ENCODE measurements at regions not wholly inside any gene's neighbourhood (a gene's known extent, or its start where the extent isn't known, plus 50 kb on each side); places are given as distances from the start of the nearest gene placed in this dataset.

GRCh38 chr11:70637949-70638583 is 239.7 kb downstream of the CTTN start:
- ChIA-PET POLR2A (no interaction called here), CTCF (no interaction called here)
- no peak for DNase-seq (ENCODE audit: extremely low spot score)
- no peak for TF ChIP-seq FOXA1 (IDR thresholded peaks at IDR 0.05)
- TF ChIP-seq FOXK2 (IDR thresholded peaks at IDR 0.05): no peak
- TF ChIP-seq FOXM1 (IDR thresholded peaks at IDR 0.05; ENCODE audit: borderline replicate concordance): no peak
- no peak for TF ChIP-seq ZNF384 (IDR thresholded peaks at IDR 0.05)
- TF ChIP-seq ARNT (IDR thresholded peaks at IDR 0.05): no peak
- TF ChIP-seq L3MBTL2 (conservative IDR thresholded peaks at IDR 0.05): no peak
- no peak for TF ChIP-seq SP1 (IDR thresholded peaks at IDR 0.05)
- TF ChIP-seq ELF4 (IDR thresholded peaks at IDR 0.05): no peak
- no peak for TF ChIP-seq SUZ12 (IDR thresholded peaks at IDR 0.05)
- TF ChIP-seq LEF1 (IDR thresholded peaks at IDR 0.05; ENCODE audit: borderline replicate concordance): no peak
- TF ChIP-seq NFRKB (IDR thresholded peaks at IDR 0.05): no peak
- TF ChIP-seq CTBP1 (IDR thresholded peaks at IDR 0.05; ENCODE audit: borderline replicate concordance): no peak
- TF ChIP-seq BHLHE40 (IDR thresholded peaks at IDR 0.05; ENCODE audit: borderline replicate concordance): no peak
- no peak for TF ChIP-seq HDGF (IDR thresholded peaks at IDR 0.05; ENCODE audit: borderline replicate concordance)

DNA sequence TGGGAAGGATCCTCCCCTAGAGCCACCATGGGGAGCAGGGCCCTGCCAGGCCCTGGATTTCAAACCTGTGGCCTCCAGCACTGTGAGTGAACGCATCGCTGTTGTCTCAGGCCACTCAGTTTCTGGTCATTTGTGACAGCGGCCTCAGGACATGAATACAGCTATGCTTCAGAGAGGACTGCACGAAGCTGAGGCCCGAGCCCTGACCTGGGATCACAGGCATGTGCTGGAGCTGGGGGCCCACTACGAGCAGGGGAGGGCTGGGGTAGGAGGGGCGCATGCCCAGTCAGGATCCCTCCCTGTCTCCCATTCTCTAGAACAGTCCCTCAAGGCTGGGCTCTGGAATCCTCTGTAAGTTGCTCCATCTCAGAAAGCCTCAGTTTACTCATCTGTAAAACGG is 242.1 kb downstream of the CTTN start:
- POLR2A ChIA-PET: interaction anchor here (0.5 kb wide), 1 partner anchor 159 kb away, joined by 3 read pairs; no protein-coding TSS in a partner anchor
- TF ChIP-seq CTBP1 (IDR thresholded peaks at IDR 0.05; ENCODE audit: borderline replicate concordance): no peak
- no peak for TF ChIP-seq SUZ12 (IDR thresholded peaks at IDR 0.05)
- no peak for TF ChIP-seq LEF1 (IDR thresholded peaks at IDR 0.05; ENCODE audit: borderline replicate concordance)
- TF ChIP-seq ZNF384 (IDR thresholded peaks at IDR 0.05): no peak
- no peak for TF ChIP-seq ELF4 (IDR thresholded peaks at IDR 0.05)
- no peak for TF ChIP-seq FOXM1 (IDR thresholded peaks at IDR 0.05; ENCODE audit: borderline replicate concordance)
- TF ChIP-seq FOXK2 (IDR thresholded peaks at IDR 0.05): no peak
- no peak for TF ChIP-seq ARNT (IDR thresholded peaks at IDR 0.05)
- no peak for TF ChIP-seq HDGF (IDR thresholded peaks at IDR 0.05; ENCODE audit: borderline replicate concordance)
- TF ChIP-seq BHLHE40 (IDR thresholded peaks at IDR 0.05; ENCODE audit: borderline replicate concordance): no peak
- TF ChIP-seq FOXA1 (IDR thresholded peaks at IDR 0.05): no peak
- TF ChIP-seq, protein P1, sequence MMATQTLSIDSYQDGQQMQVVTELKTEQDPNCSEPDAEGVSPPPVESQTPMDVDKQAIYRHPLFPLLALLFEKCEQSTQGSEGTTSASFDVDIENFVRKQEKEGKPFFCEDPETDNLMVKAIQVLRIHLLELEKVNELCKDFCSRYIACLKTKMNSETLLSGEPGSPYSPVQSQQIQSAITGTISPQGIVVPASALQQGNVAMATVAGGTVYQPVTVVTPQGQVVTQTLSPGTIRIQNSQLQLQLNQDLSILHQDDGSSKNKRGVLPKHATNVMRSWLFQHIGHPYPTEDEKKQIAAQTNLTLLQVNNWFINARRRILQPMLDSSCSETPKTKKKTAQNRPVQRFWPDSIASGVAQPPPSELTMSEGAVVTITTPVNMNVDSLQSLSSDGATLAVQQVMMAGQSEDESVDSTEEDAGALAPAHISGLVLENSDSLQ (IDR thresholded peaks at IDR 0.05): no peak
- TF ChIP-seq L3MBTL2 (conservative IDR thresholded peaks at IDR 0.05): no peak
- TF ChIP-seq NFRKB (IDR thresholded peaks at IDR 0.05): no peak
- no peak for TF ChIP-seq SP1 (IDR thresholded peaks at IDR 0.05)
- no peak for TF ChIP-seq TARDBP (IDR thresholded peaks at IDR 0.05)
- no peak for DNase-seq (ENCODE audit: extremely low spot score)
- CTCF ChIA-PET: no interaction called here

DNA sequence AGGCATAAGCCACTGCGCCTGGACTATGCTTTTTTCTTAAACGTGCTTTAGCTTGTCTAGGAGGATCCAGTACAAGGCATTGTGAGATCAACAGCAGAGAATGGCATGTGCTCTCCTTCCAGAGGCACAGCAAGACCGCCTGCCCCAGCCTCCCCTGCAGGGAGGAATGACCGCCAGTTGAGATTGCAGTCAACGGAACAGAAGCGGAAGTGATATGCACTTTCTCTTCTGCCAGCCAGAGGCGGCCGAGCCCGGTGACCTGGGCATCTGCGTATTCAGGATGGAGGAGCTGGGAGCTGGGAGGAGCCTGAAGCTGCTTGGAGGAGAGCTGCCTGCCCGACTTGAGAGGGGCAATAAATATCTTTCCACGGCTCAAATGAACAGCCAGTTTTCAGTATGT is 243.0 kb downstream of the CTTN start:
- ChIA-PET CTCF (no interaction called here), POLR2A (no interaction called here)
- no peak for DNase-seq (ENCODE audit: extremely low spot score)
- TF ChIP-seq CTBP1 (IDR thresholded peaks at IDR 0.05; ENCODE audit: borderline replicate concordance) (no peak), NFRKB (IDR thresholded peaks at IDR 0.05) (no peak), ARNT (IDR thresholded peaks at IDR 0.05) (no peak), SP1 (IDR thresholded peaks at IDR 0.05) (no peak), ZNF384 (IDR thresholded peaks at IDR 0.05) (no peak), ELF4 (IDR thresholded peaks at IDR 0.05) (no peak), HDGF (IDR thresholded peaks at IDR 0.05; ENCODE audit: borderline replicate concordance) (no peak), LEF1 (IDR thresholded peaks at IDR 0.05; ENCODE audit: borderline replicate concordance) (no peak), FOXM1 (IDR thresholded peaks at IDR 0.05; ENCODE audit: borderline replicate concordance) (no peak), FOXK2 (IDR thresholded peaks at IDR 0.05) (no peak), SUZ12 (IDR thresholded peaks at IDR 0.05) (no peak), TARDBP (IDR thresholded peaks at IDR 0.05) (no peak), BHLHE40 (IDR thresholded peaks at IDR 0.05; ENCODE audit: borderline replicate concordance) (no peak), L3MBTL2 (conservative IDR thresholded peaks at IDR 0.05) (no peak), FOXA1 (IDR thresholded peaks at IDR 0.05) (no peak)
- TF ChIP-seq, protein P1 (IDR thresholded peaks at IDR 0.05): no peak

GRCh38 chr11:70642266-70642665 is 243.9 kb downstream of the CTTN start:
- POLR2A ChIA-PET: no interaction called here
- no peak for DNase-seq (ENCODE audit: extremely low spot score)
- CTCF ChIA-PET: no interaction called here
- no peak for TF ChIP-seq ZNF384 (IDR thresholded peaks at IDR 0.05)
- no peak for TF ChIP-seq HDGF (IDR thresholded peaks at IDR 0.05; ENCODE audit: borderline replicate concordance)
- TF ChIP-seq LEF1 (IDR thresholded peaks at IDR 0.05; ENCODE audit: borderline replicate concordance): no peak
- TF ChIP-seq ELF4 (IDR thresholded peaks at IDR 0.05): no peak
- TF ChIP-seq BHLHE40 (IDR thresholded peaks at IDR 0.05; ENCODE audit: borderline replicate concordance): no peak
- no peak for TF ChIP-seq CTBP1 (IDR thresholded peaks at IDR 0.05; ENCODE audit: borderline replicate concordance)
- TF ChIP-seq ARNT (IDR thresholded peaks at IDR 0.05): no peak
- TF ChIP-seq, protein P1 (IDR thresholded peaks at IDR 0.05): no peak
- no peak for TF ChIP-seq TARDBP (IDR thresholded peaks at IDR 0.05)
- TF ChIP-seq FOXK2 (IDR thresholded peaks at IDR 0.05): no peak
- no peak for TF ChIP-seq SP1 (IDR thresholded peaks at IDR 0.05)
- no peak for TF ChIP-seq FOXM1 (IDR thresholded peaks at IDR 0.05; ENCODE audit: borderline replicate concordance)
- TF ChIP-seq SUZ12 (IDR thresholded peaks at IDR 0.05): no peak
- TF ChIP-seq NFRKB (IDR thresholded peaks at IDR 0.05): no peak
- TF ChIP-seq FOXA1 (IDR thresholded peaks at IDR 0.05): no peak

- POLR2A ChIA-PET: no interaction called here
- TF ChIP-seq FOXM1 (IDR thresholded peaks at IDR 0.05; ENCODE audit: borderline replicate concordance): no peak
- no peak for TF ChIP-seq NFRKB (IDR thresholded peaks at IDR 0.05)
- TF ChIP-seq SUZ12 (IDR thresholded peaks at IDR 0.05): no peak
- TF ChIP-seq TARDBP (IDR thresholded peaks at IDR 0.05): no peak
- no peak for TF ChIP-seq FOXA1 (IDR thresholded peaks at IDR 0.05)
- TF ChIP-seq ZNF384 (IDR thresholded peaks at IDR 0.05): no peak
- TF ChIP-seq, protein P1 (IDR thresholded peaks at IDR 0.05): no peak
- no peak for TF ChIP-seq SP1 (IDR thresholded peaks at IDR 0.05)
- TF ChIP-seq LEF1 (IDR thresholded peaks at IDR 0.05; ENCODE audit: borderline replicate concordance): no peak
- no peak for TF ChIP-seq CTBP1 (IDR thresholded peaks at IDR 0.05; ENCODE audit: borderline replicate concordance)
- TF ChIP-seq ELF4 (IDR thresholded peaks at IDR 0.05): no peak
- no peak for TF ChIP-seq L3MBTL2 (conservative IDR thresholded peaks at IDR 0.05)
- TF ChIP-seq FOXK2 (IDR thresholded peaks at IDR 0.05): no peak
- TF ChIP-seq ARNT (IDR thresholded peaks at IDR 0.05): no peak
- TF ChIP-seq HDGF (IDR thresholded peaks at IDR 0.05; ENCODE audit: borderline replicate concordance): no peak
- no peak for TF ChIP-seq BHLHE40 (IDR thresholded peaks at IDR 0.05; ENCODE audit: borderline replicate concordance)
- CTCF ChIA-PET: no interaction called here
- no peak for DNase-seq (ENCODE audit: extremely low spot score)
Measured at GRCh38 chr11:70643642-70644041, 245.3 kb downstream of the CTTN start.

All from HEK293T (cell line).